ENCODE measurements at regions not wholly inside any gene's neighbourhood (a gene's known extent, or its start where the extent isn't known, plus 50 kb on each side); places are given as distances from the start of the nearest gene placed in this dataset.

GRCh38 chr10:42916974-42917373, 134.4 kb downstream of the BMS1 start:
- peaks cover 17% of the 10 kb centered on the region; the same call in 1 of the 2 replicates for H3K27me3 ChIP-seq (ENCODE audit: insufficient read depth, low read length)
- no peaks in the 10 kb centered on the region for H3K4me1 ChIP-seq (ENCODE audit: control insufficient read depth, insufficient read depth, low read length, unreplicated experiment)
- no peaks in the 10 kb centered on the region for H3K79me2 ChIP-seq (ENCODE audit: control insufficient read depth, insufficient read depth, low read length, unreplicated experiment)
- no peak overlapping the region for H3K27ac ChIP-seq (ENCODE audit: low read depth, low read length)
- no peaks in the 10 kb centered on the region for H3K36me3 ChIP-seq (ENCODE audit: insufficient read depth, low read length)
- no peak overlapping the region for H3K4me3 ChIP-seq (ENCODE audit: low read depth, low read length)
- no peak overlapping the region for H2AFZ ChIP-seq (ENCODE audit: low read length, unreplicated experiment)

GRCh38 chr10:42917821-42918220, 135.2 kb downstream of the BMS1 start:
- Histone ChIP-seq H3K27ac (ENCODE audit: low read depth, low read length) (no peak overlapping the region), H3K27me3 (ENCODE audit: insufficient read depth, low read length) (peaks cover 17% of the 10 kb centered on the region; the same call in 1 of the 2 replicates), H3K79me2 (ENCODE audit: control insufficient read depth, insufficient read depth, low read length, unreplicated experiment) (no peaks in the 10 kb centered on the region), H3K4me3 (ENCODE audit: low read depth, low read length) (no peak overlapping the region), H3K4me1 (ENCODE audit: control insufficient read depth, insufficient read depth, low read length, unreplicated experiment) (no peaks in the 10 kb centered on the region), H2AFZ (ENCODE audit: low read length, unreplicated experiment) (no peak overlapping the region), H3K36me3 (ENCODE audit: insufficient read depth, low read length) (no peaks in the 10 kb centered on the region)

GRCh38 chr10:42921951-42922350, 139.4 kb downstream of the BMS1 start:
- no peaks in the 10 kb centered on the region for H3K36me3 ChIP-seq (ENCODE audit: insufficient read depth, low read length)
- no peak overlapping the region for H3K4me3 ChIP-seq (ENCODE audit: low read depth, low read length)
- H3K27ac ChIP-seq (ENCODE audit: low read depth, low read length): no peak overlapping the region
- no peaks in the 10 kb centered on the region for H3K79me2 ChIP-seq (ENCODE audit: control insufficient read depth, insufficient read depth, low read length, unreplicated experiment)
- H3K27me3 ChIP-seq (ENCODE audit: insufficient read depth, low read length): peaks cover 37% of the 10 kb centered on the region; the same call in 1 of the 2 replicates
- H2AFZ ChIP-seq (ENCODE audit: low read length, unreplicated experiment): no peak overlapping the region
- peaks cover 5% of the 10 kb centered on the region for H3K4me1 ChIP-seq (ENCODE audit: control insufficient read depth, insufficient read depth, low read length, unreplicated experiment)

GRCh38 chr10:42924484-42924883, 141.9 kb downstream of the BMS1 start:
- H2AFZ ChIP-seq (ENCODE audit: low read length, unreplicated experiment): no peak overlapping the region
- peaks cover 47% of the 10 kb centered on the region for H3K27me3 ChIP-seq (ENCODE audit: insufficient read depth, low read length)
- H3K4me3 ChIP-seq (ENCODE audit: low read depth, low read length): no peak overlapping the region
- no peak overlapping the region for H3K27ac ChIP-seq (ENCODE audit: low read depth, low read length)
- no peaks in the 10 kb centered on the region for H3K79me2 ChIP-seq (ENCODE audit: control insufficient read depth, insufficient read depth, low read length, unreplicated experiment)
- peaks cover 7% of the 10 kb centered on the region for H3K4me1 ChIP-seq (ENCODE audit: control insufficient read depth, insufficient read depth, low read length, unreplicated experiment)
- H3K36me3 ChIP-seq (ENCODE audit: insufficient read depth, low read length): no peaks in the 10 kb centered on the region

GRCh38 chr10:42926843-42927242, 144.2 kb downstream of the BMS1 start:
- H2AFZ ChIP-seq (ENCODE audit: low read length, unreplicated experiment): no peak overlapping the region

GRCh38 chr10:42928064-42928463, 145.5 kb downstream of the BMS1 start:
- H3K27me3 ChIP-seq (ENCODE audit: insufficient read depth, low read length): peaks cover 58% of the 10 kb centered on the region

More at GRCh38 chr10:42926843-42927242, 144.2 kb downstream of the BMS1 start:
- Histone ChIP-seq H3K4me1 (ENCODE audit: control insufficient read depth, insufficient read depth, low read length, unreplicated experiment) (peaks cover 7% of the 10 kb centered on the region), H3K36me3 (ENCODE audit: insufficient read depth, low read length) (no peaks in the 10 kb centered on the region), H3K27ac (ENCODE audit: low read depth, low read length) (no peak overlapping the region), H3K4me3 (ENCODE audit: low read depth, low read length) (no peak overlapping the region), H3K27me3 (ENCODE audit: insufficient read depth, low read length) (peaks cover 50% of the 10 kb centered on the region), H3K79me2 (ENCODE audit: control insufficient read depth, insufficient read depth, low read length, unreplicated experiment) (no peaks in the 10 kb centered on the region)

GRCh38 chr10:42929236-42929635, 146.6 kb downstream of the BMS1 start:
- no peaks in the 10 kb centered on the region for H3K79me2 ChIP-seq (ENCODE audit: control insufficient read depth, insufficient read depth, low read length, unreplicated experiment)
- peaks cover 7% of the 10 kb centered on the region for H3K4me1 ChIP-seq (ENCODE audit: control insufficient read depth, insufficient read depth, low read length, unreplicated experiment)
- H2AFZ ChIP-seq (ENCODE audit: low read length, unreplicated experiment): no peak overlapping the region
- no peaks in the 10 kb centered on the region for H3K36me3 ChIP-seq (ENCODE audit: insufficient read depth, low read length)
- H3K27me3 ChIP-seq (ENCODE audit: insufficient read depth, low read length): peaks cover 60% of the 10 kb centered on the region
- H3K4me3 ChIP-seq (ENCODE audit: low read depth, low read length): no peak overlapping the region
- no peak overlapping the region for H3K27ac ChIP-seq (ENCODE audit: low read depth, low read length)

More at GRCh38 chr10:42928064-42928463, 145.5 kb downstream of the BMS1 start:
- Histone ChIP-seq H3K79me2 (ENCODE audit: control insufficient read depth, insufficient read depth, low read length, unreplicated experiment) (no peaks in the 10 kb centered on the region), H3K4me1 (ENCODE audit: control insufficient read depth, insufficient read depth, low read length, unreplicated experiment) (peaks cover 7% of the 10 kb centered on the region), H3K36me3 (ENCODE audit: insufficient read depth, low read length) (no peaks in the 10 kb centered on the region), H3K4me3 (ENCODE audit: low read depth, low read length) (no peak overlapping the region), H3K27ac (ENCODE audit: low read depth, low read length) (no peak overlapping the region), H2AFZ (ENCODE audit: low read length, unreplicated experiment) (no peak overlapping the region)

GRCh38 chr10:42929993-42930392, 146.9 kb upstream of the RET start:
- Histone ChIP-seq H3K36me3 (ENCODE audit: insufficient read depth, low read length) (no peaks in the 10 kb centered on the region), H3K27me3 (ENCODE audit: insufficient read depth, low read length) (peaks cover 62% of the 10 kb centered on the region), H3K4me1 (ENCODE audit: control insufficient read depth, insufficient read depth, low read length, unreplicated experiment) (peaks cover 7% of the 10 kb centered on the region), H3K4me3 (ENCODE audit: low read depth, low read length) (no peak overlapping the region), H3K27ac (ENCODE audit: low read depth, low read length) (no peak overlapping the region), H2AFZ (ENCODE audit: low read length, unreplicated experiment) (no peak overlapping the region), H3K79me2 (ENCODE audit: control insufficient read depth, insufficient read depth, low read length, unreplicated experiment) (no peaks in the 10 kb centered on the region)

GRCh38 chr10:42930516-42931192, 146.2 kb upstream of the RET start:
- H3K27ac ChIP-seq (ENCODE audit: low read depth, low read length): no peak overlapping the region
- no peak overlapping the region for H2AFZ ChIP-seq (ENCODE audit: low read length, unreplicated experiment)
- no peaks in the 10 kb centered on the region for H3K79me2 ChIP-seq (ENCODE audit: control insufficient read depth, insufficient read depth, low read length, unreplicated experiment)
- no peak overlapping the region for H3K4me3 ChIP-seq (ENCODE audit: low read depth, low read length)
- peaks cover 7% of the 10 kb centered on the region for H3K4me1 ChIP-seq (ENCODE audit: control insufficient read depth, insufficient read depth, low read length, unreplicated experiment)
- H3K27me3 ChIP-seq (ENCODE audit: insufficient read depth, low read length): peaks cover 61% of the 10 kb centered on the region
- H3K36me3 ChIP-seq (ENCODE audit: insufficient read depth, low read length): no peaks in the 10 kb centered on the region

GRCh38 chr10:42932116-42932515, 144.8 kb upstream of the RET start:
- H3K27me3 ChIP-seq (ENCODE audit: insufficient read depth, low read length): peaks cover 67% of the 10 kb centered on the region
- H2AFZ ChIP-seq (ENCODE audit: low read length, unreplicated experiment): no peak overlapping the region
- H3K79me2 ChIP-seq (ENCODE audit: control insufficient read depth, insufficient read depth, low read length, unreplicated experiment): no peaks in the 10 kb centered on the region
- no peak overlapping the region for H3K4me3 ChIP-seq (ENCODE audit: low read depth, low read length)
- no peak overlapping the region for H3K27ac ChIP-seq (ENCODE audit: low read depth, low read length)
- H3K4me1 ChIP-seq (ENCODE audit: control insufficient read depth, insufficient read depth, low read length, unreplicated experiment): peaks cover under 1% of the 10 kb centered on the region
- H3K36me3 ChIP-seq (ENCODE audit: insufficient read depth, low read length): no peaks in the 10 kb centered on the region

- Histone ChIP-seq H3K36me3 (ENCODE audit: insufficient read depth, low read length) (no peaks in the 10 kb centered on the region), H3K27me3 (ENCODE audit: insufficient read depth, low read length) (peaks cover 70% of the 10 kb centered on the region), H3K27ac (ENCODE audit: low read depth, low read length) (no peak overlapping the region), H3K4me1 (ENCODE audit: control insufficient read depth, insufficient read depth, low read length, unreplicated experiment) (no peaks in the 10 kb centered on the region), H2AFZ (ENCODE audit: low read length, unreplicated experiment) (no peak overlapping the region), H3K79me2 (ENCODE audit: control insufficient read depth, insufficient read depth, low read length, unreplicated experiment) (no peaks in the 10 kb centered on the region), H3K4me3 (ENCODE audit: low read depth, low read length) (no peak overlapping the region)
Observed at GRCh38 chr10:42932735-42933447, 144.0 kb upstream of the RET start.
